ENCODE measurements at regions not wholly inside any gene's neighbourhood (a gene's known extent, or its start where the extent isn't known, plus 50 kb on each side); places are given as distances from the start of the nearest gene placed in this dataset.

DNA sequence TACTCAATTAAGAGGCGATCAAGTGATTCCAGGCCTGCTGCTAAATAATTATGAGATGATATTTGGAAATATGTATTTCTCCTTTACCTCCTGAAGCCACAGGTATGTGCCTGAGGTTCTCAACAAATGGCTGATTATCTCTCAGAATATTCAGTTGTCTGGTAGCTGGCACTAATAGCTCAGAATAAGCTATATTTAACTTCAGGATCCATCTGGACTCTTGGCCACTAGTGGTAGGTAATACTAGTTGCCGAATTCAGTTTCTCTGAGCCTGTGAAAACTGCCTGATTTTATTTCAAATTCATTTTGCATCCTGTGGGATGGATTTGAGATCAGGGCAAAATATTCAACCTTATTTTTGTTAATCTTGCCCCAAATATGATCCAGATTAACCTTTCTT is 499.0 kb downstream of the DIPK2A start:
- WGBS, 2 experiments (ENCODE audit: insufficient coverage in 1 of 2, insufficient read length in 1 of 2) = 94 to 100% methylated on average over 1 to 2 of the region's 2 CpGs

DNA sequence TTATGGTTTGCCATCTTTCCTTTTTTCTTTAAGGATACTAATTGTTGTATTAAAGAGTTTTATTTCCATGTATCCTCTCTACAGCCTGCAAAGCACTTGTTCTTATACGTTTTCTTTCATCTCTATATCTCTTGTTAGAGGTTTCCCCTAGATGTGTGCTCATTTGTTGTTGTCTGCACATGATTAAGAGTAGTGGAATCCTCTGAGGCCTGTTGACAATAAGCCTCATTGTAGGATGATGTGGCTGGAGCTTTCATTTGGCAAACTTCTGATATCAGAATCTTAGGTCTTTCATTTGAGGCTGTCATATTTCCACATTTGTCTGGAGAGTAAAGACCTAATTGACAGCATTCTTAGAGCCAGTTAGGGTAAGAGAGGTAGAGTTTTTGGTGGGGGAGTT is 506.0 kb downstream of the DIPK2A start:
- TF ChIP-seq CTCF (conservative IDR thresholded peaks at IDR 0.05) = no peak
- Mint-ChIP-seq H3K4me1 (peaks cover 4% of the 10 kb centered on the region), H3K27me3 (ENCODE audit: insufficient read depth) (no peaks in the 10 kb centered on the region), H3K27ac (no peak overlapping the region), H3K9me3 (no peaks in the 10 kb centered on the region), H3K36me3 (ENCODE audit: low read depth) (no peaks in the 10 kb centered on the region), H3K4me3 (no peak overlapping the region)
- H3K4me1 ChIP-seq (ENCODE audit: control insufficient read depth, insufficient read depth, low read length) = no peaks in the 10 kb centered on the region
- WGBS, 2 experiments (ENCODE audit: insufficient coverage in 1 of 2, insufficient read length in 1 of 2) = 92 to 100% methylated on average over 1 of the region's 1 CpG
- H3K27me3 ChIP-seq (ENCODE audit: control insufficient read depth, insufficient read depth, low read length, poor library complexity, severe bottlenecking) = no peaks in the 10 kb centered on the region
- no peak overlapping the region for H3K27ac ChIP-seq (ENCODE audit: low read depth, low read length)
- no peak for DNase-seq
- H3K36me3 ChIP-seq (ENCODE audit: control insufficient read depth, insufficient read depth, low read length) = no peaks in the 10 kb centered on the region
- H3K9me3 ChIP-seq (ENCODE audit: control insufficient read depth, low read length) = no peaks in the 10 kb centered on the region
- H3K4me3 ChIP-seq (ENCODE audit: low read length) = no peak overlapping the region
- no peak overlapping the region for H3K9ac ChIP-seq (ENCODE audit: extremely low read depth, low read length, poor library complexity, severe bottlenecking)

More for the DNA sequence above, 499.0 kb downstream of the DIPK2A start:
- Histone ChIP-seq H3K4me3 (ENCODE audit: low read length) (no peak overlapping the region), H3K9me3 (ENCODE audit: control insufficient read depth, low read length) (no peaks in the 10 kb centered on the region), H3K36me3 (ENCODE audit: control insufficient read depth, insufficient read depth, low read length) (no peaks in the 10 kb centered on the region), H3K27me3 (ENCODE audit: control insufficient read depth, insufficient read depth, low read length, poor library complexity, severe bottlenecking) (no peaks in the 10 kb centered on the region), H3K9ac (ENCODE audit: extremely low read depth, low read length, poor library complexity, severe bottlenecking) (no peak overlapping the region), H3K27ac (ENCODE audit: low read depth, low read length) (no peak overlapping the region), H3K4me1 (ENCODE audit: control insufficient read depth, insufficient read depth, low read length) (peaks cover 4% of the 10 kb centered on the region)
- no peak overlapping the region for H3K27ac Mint-ChIP-seq
- H3K27me3 Mint-ChIP-seq (ENCODE audit: insufficient read depth) = no peaks in the 10 kb centered on the region
- no peak for DNase-seq
- no peak overlapping the region for H3K4me3 Mint-ChIP-seq
- H3K36me3 Mint-ChIP-seq (ENCODE audit: low read depth) = no peaks in the 10 kb centered on the region
- no peak for TF ChIP-seq CTCF (conservative IDR thresholded peaks at IDR 0.05)
- H3K4me1 Mint-ChIP-seq = peaks cover 26% of the 10 kb centered on the region
- no peaks in the 10 kb centered on the region for H3K9me3 Mint-ChIP-seq

DNA sequence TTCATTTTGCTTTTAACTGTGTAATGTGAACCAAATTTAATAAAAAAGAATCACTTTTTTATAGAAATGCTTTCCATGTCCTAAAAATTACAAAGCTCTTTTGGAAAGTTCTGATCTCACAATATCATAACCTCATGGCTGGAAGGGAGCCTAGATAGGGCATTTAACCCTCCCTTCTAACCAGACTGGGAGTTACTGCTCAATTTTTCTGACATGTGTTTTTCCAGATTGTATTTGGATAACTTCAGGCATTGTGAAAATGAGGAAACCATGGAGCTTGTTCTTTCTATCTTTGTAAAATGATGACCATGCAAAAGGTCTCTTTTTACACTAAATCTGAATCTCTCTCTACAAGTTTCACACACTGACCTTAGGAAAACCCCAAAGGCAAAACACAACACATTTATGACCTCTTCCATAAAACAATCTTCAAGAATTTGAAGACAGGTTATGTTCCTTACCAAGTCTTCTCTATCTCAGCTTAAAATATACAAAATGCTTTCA is 508.8 kb downstream of the DIPK2A start:
- no peaks in the 10 kb centered on the region for H3K36me3 Mint-ChIP-seq (ENCODE audit: low read depth)
- H3K4me3 Mint-ChIP-seq = no peak overlapping the region
- no peak for TF ChIP-seq CTCF (conservative IDR thresholded peaks at IDR 0.05)
- no peak overlapping the region for H3K4me3 ChIP-seq (ENCODE audit: low read length)
- no peaks in the 10 kb centered on the region for H3K36me3 ChIP-seq (ENCODE audit: control insufficient read depth, insufficient read depth, low read length)
- H3K27me3 ChIP-seq (ENCODE audit: control insufficient read depth, insufficient read depth, low read length, poor library complexity, severe bottlenecking) = no peaks in the 10 kb centered on the region
- H3K4me1 ChIP-seq (ENCODE audit: control insufficient read depth, insufficient read depth, low read length) = no peaks in the 10 kb centered on the region
- no peak overlapping the region for H3K27ac Mint-ChIP-seq
- no peak overlapping the region for H3K27ac ChIP-seq (ENCODE audit: low read depth, low read length)
- DNase-seq = no peak
- no peaks in the 10 kb centered on the region for H3K27me3 Mint-ChIP-seq (ENCODE audit: insufficient read depth)
- peaks cover 2% of the 10 kb centered on the region for H3K4me1 Mint-ChIP-seq
- no peak overlapping the region for H3K9ac ChIP-seq (ENCODE audit: extremely low read depth, low read length, poor library complexity, severe bottlenecking)
- no peaks in the 10 kb centered on the region for H3K9me3 Mint-ChIP-seq
- no peaks in the 10 kb centered on the region for H3K9me3 ChIP-seq (ENCODE audit: control insufficient read depth, low read length)
